ENCODE measurements at regions not wholly inside any gene's neighbourhood (a gene's known extent, or its start where the extent isn't known, plus 50 kb on each side); places are given as distances from the start of the nearest gene placed in this dataset.
"Not testable (repeated sequence)": the region's sequence is repeated elsewhere in the genome, so short reads cannot be mapped to it uniquely, and the experiment has no call there.

- TF ChIP-seq CTCF (IDR thresholded peaks at IDR 0.05; ENCODE audit: extremely low read depth, missing control alignments), result no peak
- no peak for DNase-seq (ENCODE audit: low spot score)
These were observed 57.5 kb upstream of the PLPPR5 start for GRCh38 chr1:99062192-99062591.

- TF ChIP-seq CTCF (IDR thresholded peaks at IDR 0.05; ENCODE audit: extremely low read depth, missing control alignments), result no peak
- DNase-seq (ENCODE audit: low spot score), result no peak
These were observed 64.5 kb upstream of the PLPPR5 start for GRCh38 chr1:99069146-99069545.

- DNase-seq (ENCODE audit: low spot score), result not testable (repeated sequence)
These were observed 73.9 kb upstream of the PLPPR5 start for GRCh38 chr1:99078529-99078928.

- no peak for DNase-seq (ENCODE audit: low spot score)
- TF ChIP-seq CTCF (IDR thresholded peaks at IDR 0.05; ENCODE audit: extremely low read depth, missing control alignments), result no peak
These were observed 77.7 kb upstream of the PLPPR5 start for GRCh38 chr1:99082366-99082765.

GRCh38 chr1:99083338-99083737, 78.7 kb upstream of the PLPPR5 start:
- DNase-seq (ENCODE audit: low spot score), result no peak
- TF ChIP-seq CTCF (IDR thresholded peaks at IDR 0.05; ENCODE audit: extremely low read depth, missing control alignments), result no peak

- DNase-seq (ENCODE audit: low spot score), result no peak
- no peak for TF ChIP-seq CTCF (IDR thresholded peaks at IDR 0.05; ENCODE audit: extremely low read depth, missing control alignments)
These were observed 79.9 kb upstream of the PLPPR5 start for GRCh38 chr1:99084562-99084961.

GRCh38 chr1:99086057-99086456, 81.4 kb upstream of the PLPPR5 start:
- no peak for TF ChIP-seq CTCF (IDR thresholded peaks at IDR 0.05; ENCODE audit: extremely low read depth, missing control alignments)
- DNase-seq (ENCODE audit: low spot score), result no peak

- TF ChIP-seq CTCF (IDR thresholded peaks at IDR 0.05; ENCODE audit: extremely low read depth, missing control alignments), result no peak
These were observed 93.9 kb upstream of the PLPPR5 start for GRCh38 chr1:99098589-99098988.

More at GRCh38 chr1:99098589-99098988, 93.9 kb upstream of the PLPPR5 start:
- DNase-seq (ENCODE audit: low spot score), result no peak

Data from GM20000 (cell line).